Tibial nerve (tissue), 4 donors: ENCODE measurements at regions not wholly inside any gene's neighbourhood (a gene's known extent, or its start where the extent isn't known, plus 50 kb on each side); places are given as distances from the start of the nearest gene placed in this dataset.

Source experiments
- CTCF ChIP-seq, 5 experiments: fragments of 200-600 bp in 3 of 5; fragments of 450-650 bp in 2 of 5; sonication (generic) in 3 of 5; IDR thresholded peaks; one replicate each; pipeline ENCODE4 v1.5.1; 2016 to 2019; ENCODE audit warnings: antibody characterized with exemption in 5 of 5, mild to moderate bottlenecking in 3 of 5, moderate library complexity in 2 of 5
- EP300 ChIP-seq, 2 donors: sonication (generic); formaldehyde crosslinking; IDR thresholded peaks; one replicate each; pipeline ENCODE4 v1.6.1; 2017; ENCODE audit warnings: antibody characterized with exemption in 2 of 2, mild to moderate bottlenecking in 1 of 2
- POLR2A ChIP-seq, 2 donors: fragments of 450-650 bp; IDR thresholded peaks; one replicate each; pipeline ENCODE4 v1.6.1; 2017; ENCODE audit warnings: antibody characterized with exemption in 2 of 2, mild to moderate bottlenecking in 2 of 2, moderate library complexity in 2 of 2

DNA sequence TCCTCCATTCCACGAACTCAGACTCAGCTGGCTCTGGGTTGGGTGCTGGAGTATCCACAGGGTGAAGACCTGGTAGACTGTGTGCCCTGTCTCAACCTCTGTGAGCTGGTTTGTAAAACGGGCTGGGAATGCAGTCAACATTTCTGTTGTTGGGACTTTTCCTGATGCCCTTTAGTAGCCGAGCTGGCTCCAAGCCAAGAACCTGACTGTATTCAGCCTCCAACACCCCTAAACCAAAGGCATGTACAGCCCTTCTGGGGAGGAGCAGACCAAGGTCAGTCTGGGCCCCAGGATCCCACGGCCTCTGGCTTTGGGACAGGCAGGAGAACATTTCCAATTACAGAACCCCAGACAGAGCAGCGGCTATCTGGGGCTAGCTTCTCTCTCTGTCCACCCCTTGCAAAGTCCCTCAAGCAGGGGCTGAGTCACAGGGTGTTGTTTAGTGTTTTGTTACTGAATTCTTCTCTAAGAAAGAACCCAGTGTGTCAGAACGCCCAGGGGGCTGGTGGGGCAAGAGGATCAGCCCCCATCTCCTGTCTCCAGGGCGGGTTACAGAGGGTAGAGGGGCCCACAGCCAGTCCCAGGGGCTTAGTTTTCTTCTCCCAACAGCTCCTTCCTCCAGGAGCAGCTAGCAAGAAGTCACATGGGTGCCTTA lies 56.8 kb upstream of the SLC6A6 start:
- TF ChIP-seq CTCF (IDR thresholded peaks at IDR 0.05) (no peak), POLR2A (IDR thresholded peaks at IDR 0.05) (no peak), EP300 (IDR thresholded peaks at IDR 0.05) (no peak)
